A549 (cell line): ENCODE measurements at regions not wholly inside any gene's neighbourhood (a gene's known extent, or its start where the extent isn't known, plus 50 kb on each side); places are given as distances from the start of the nearest gene placed in this dataset.

Experiments
- CBX2 ChIP-seq: fragments of 200-600 bp; sonication (generic); IDR thresholded peaks from 2 replicates; pipeline ENCODE4 v1.6.1; 2016; ENCODE audit warnings: low read depth, mild to moderate bottlenecking, borderline replicate concordance
- CTCF ChIP-seq: fragments of >200 bp; sonication (Bioruptor Twin); formaldehyde crosslinking; IDR thresholded peaks from 3 replicates; pipeline ENCODE4 v1.5.1; 2016
- HOXA7 ChIP-seq: fragments of 250-450 bp; sonication (Bioruptor Pico); IDR thresholded peaks from 2 replicates; pipeline ENCODE4 v1.5.0; 2020; ENCODE audit warnings: mild to moderate bottlenecking, moderate library complexity
- KDM1A ChIP-seq: fragments of 200-600 bp; sonication (generic); IDR thresholded peaks from 2 replicates; pipeline ENCODE4 v1.6.1; 2016; ENCODE audit warnings: low read depth, mild to moderate bottlenecking
- MAFK ChIP-seq: fragments of 450-650 bp; IDR thresholded peaks from 2 replicates; pipeline ENCODE4 v1.6.1; 2014; ENCODE audit not compliant: partially characterized antibody
- MAX ChIP-seq: IDR thresholded peaks from 2 replicates; pipeline ENCODE4 v1.6.1; 2012
- NR3C1 ChIP-seq: fragments of >200 bp; sonication (Bioruptor Twin); formaldehyde crosslinking; IDR thresholded peaks from 3 replicates; pipeline ENCODE4 v1.6.1; 2017
- POLR2A ChIP-seq: IDR thresholded peaks from 2 replicates; pipeline ENCODE4 v1.6.1; 2012; ENCODE audit warnings: mild to moderate bottlenecking, low read length
- SREBF2 ChIP-seq: fragments of 450-650 bp; IDR thresholded peaks from 2 replicates; pipeline ENCODE4 v1.6.1; 2014; ENCODE audit warnings: mild to moderate bottlenecking, moderate library complexity

- TF ChIP-seq CTCF (no peak), SREBF2 (no peak), POLR2A (no peak), HOXA7 (CRISPR knock-in tag) (no peak), MAFK (no peak), NR3C1 (no peak), KDM1A (no peak), MAX (no peak), CBX2 (no peak)
Observed at GRCh38 chr7:13496976-13497375, 492.5 kb downstream of the ETV1 start.
